ENCODE measurements at regions not wholly inside any gene's neighbourhood (a gene's known extent, or its start where the extent isn't known, plus 50 kb on each side); places are given as distances from the start of the nearest gene placed in this dataset.

- no peak for TF ChIP-seq CTCF (IDR thresholded peaks at IDR 0.05; ENCODE audit: borderline replicate concordance, insufficient read depth, low read depth, low read length)
Measured at GRCh38 chr1:81547261-81547911, 253.3 kb upstream of the ADGRL2 start.

GRCh38 chr1:81545734-81546133 lies 255.0 kb upstream of the ADGRL2 start:
- TF ChIP-seq CTCF (IDR thresholded peaks at IDR 0.05; ENCODE audit: borderline replicate concordance, insufficient read depth, low read depth, low read length) = no peak
- H3K4me3 ChIP-seq (ENCODE audit: low read depth, low read length) = no peak overlapping the region

More at GRCh38 chr1:81547261-81547911, 253.3 kb upstream of the ADGRL2 start:
- no peak overlapping the region for H3K4me3 ChIP-seq (ENCODE audit: low read depth, low read length)

GRCh38 chr1:81543764-81544163 lies 257.0 kb upstream of the ADGRL2 start:
- H3K4me3 ChIP-seq (ENCODE audit: low read depth, low read length) = no peak overlapping the region

DNA sequence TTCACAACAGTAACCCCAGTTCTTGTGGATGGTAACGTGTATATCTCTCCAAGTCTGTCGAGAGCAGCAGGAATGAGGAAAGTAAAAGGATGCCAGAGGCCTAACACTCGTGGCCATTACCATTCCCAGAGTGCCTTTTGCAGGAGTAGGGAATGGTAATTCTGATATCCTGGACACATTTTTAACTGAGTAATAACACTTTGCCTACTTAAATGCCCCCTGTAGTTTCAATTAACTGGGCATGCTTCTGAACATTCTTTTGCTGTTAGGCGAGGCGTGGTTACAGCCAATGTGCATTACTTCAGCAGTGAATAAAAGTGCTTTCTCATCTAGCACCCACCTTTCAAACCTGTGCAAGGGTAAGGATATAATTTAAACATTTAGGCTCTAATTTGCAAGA lies 258.5 kb upstream of the ADGRL2 start:
- no peak for TF ChIP-seq CTCF (IDR thresholded peaks at IDR 0.05; ENCODE audit: borderline replicate concordance, insufficient read depth, low read depth, low read length)
- H3K4me3 ChIP-seq (ENCODE audit: low read depth, low read length) = no peak overlapping the region

More at GRCh38 chr1:81543764-81544163, 257.0 kb upstream of the ADGRL2 start:
- TF ChIP-seq CTCF (IDR thresholded peaks at IDR 0.05; ENCODE audit: borderline replicate concordance, insufficient read depth, low read depth, low read length) = no peak

DNA sequence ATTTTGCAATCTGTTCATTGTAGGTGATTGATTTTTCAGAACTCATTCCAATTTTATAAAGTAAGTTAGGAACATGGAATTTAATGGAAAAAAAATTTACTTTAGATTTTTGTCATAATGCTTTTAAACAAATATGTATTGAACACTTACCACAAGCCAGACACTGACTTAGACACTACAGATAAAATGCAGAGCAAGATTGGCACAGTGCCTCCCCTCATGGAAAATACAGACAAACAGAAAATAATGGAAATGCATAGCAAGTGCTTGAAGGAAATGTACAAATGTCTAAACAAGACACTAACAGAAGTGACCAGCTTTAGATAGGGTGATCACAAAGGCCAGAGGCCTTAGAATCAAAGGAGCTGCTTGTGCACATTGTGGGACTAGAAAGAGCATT lies 260.5 kb upstream of the ADGRL2 start:
- TF ChIP-seq CTCF (IDR thresholded peaks at IDR 0.05; ENCODE audit: borderline replicate concordance, insufficient read depth, low read depth, low read length) = no peak

DNA sequence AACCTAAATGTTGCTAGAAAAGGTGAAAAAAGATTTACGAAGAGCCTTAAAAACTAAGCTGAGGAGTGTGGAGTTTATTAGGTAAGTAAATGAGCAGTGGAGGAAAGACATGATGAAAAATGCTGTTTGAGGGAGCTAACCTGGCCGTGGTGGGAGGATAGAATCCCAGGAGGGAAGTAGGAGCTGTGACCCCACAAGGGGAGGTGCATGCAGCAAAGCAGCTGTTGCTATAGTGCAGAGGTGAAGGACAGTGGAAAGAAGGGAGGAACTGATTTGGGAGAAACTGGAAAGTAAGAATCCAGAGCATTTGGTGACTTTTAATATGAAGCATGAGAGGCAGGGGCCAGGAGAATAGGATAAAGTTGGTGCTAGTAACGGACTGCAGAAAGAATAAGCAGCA lies 271.7 kb upstream of the ADGRL2 start:
- H3K4me3 ChIP-seq (ENCODE audit: low read depth, low read length) = no peak overlapping the region
- TF ChIP-seq CTCF (IDR thresholded peaks at IDR 0.05; ENCODE audit: borderline replicate concordance, insufficient read depth, low read depth, low read length) = no peak

More for the DNA sequence above, 260.5 kb upstream of the ADGRL2 start:
- no peak overlapping the region for H3K4me3 ChIP-seq (ENCODE audit: low read depth, low read length)

DNA sequence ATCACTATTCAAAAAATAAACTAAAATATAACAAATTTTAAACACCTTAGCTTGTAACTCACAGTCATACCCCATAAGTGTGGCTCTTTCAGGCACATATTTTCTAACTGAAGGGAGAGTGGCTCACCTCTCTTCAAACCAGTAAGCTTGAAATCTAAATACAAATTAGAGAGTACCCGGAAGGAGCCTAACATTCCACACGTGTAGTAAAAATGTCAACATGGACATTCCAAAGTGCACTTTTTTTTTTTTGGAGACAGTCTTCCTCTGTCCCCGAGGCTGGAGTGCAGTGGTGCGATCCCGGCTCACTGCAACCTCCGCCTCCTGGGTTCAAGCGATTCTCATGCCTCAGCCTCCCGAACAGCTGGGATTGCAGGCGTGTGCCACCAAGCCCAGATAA lies 275.6 kb upstream of the ADGRL2 start:
- TF ChIP-seq CTCF (IDR thresholded peaks at IDR 0.05; ENCODE audit: borderline replicate concordance, insufficient read depth, low read depth, low read length) = no peak

More for the DNA sequence above, 275.6 kb upstream of the ADGRL2 start:
- no peak overlapping the region for H3K4me3 ChIP-seq (ENCODE audit: low read depth, low read length)

Data from GM12875 (cell line).